Ecto neural progenitor cell (in vitro differentiated cells): ENCODE measurements at regions not wholly inside any gene's neighbourhood (a gene's known extent, or its start where the extent isn't known, plus 50 kb on each side); places are given as distances from the start of the nearest gene placed in this dataset.
"Not testable (repeated sequence)": the region's sequence is repeated elsewhere in the genome, so short reads cannot be mapped to it uniquely, and the experiment has no call there.

Experiments used
- DNase-seq: peaks from one replicate; pipeline ENCODE4 v3.0.0-alpha.2; 2018; ENCODE audit warnings: low spot score

DNA sequence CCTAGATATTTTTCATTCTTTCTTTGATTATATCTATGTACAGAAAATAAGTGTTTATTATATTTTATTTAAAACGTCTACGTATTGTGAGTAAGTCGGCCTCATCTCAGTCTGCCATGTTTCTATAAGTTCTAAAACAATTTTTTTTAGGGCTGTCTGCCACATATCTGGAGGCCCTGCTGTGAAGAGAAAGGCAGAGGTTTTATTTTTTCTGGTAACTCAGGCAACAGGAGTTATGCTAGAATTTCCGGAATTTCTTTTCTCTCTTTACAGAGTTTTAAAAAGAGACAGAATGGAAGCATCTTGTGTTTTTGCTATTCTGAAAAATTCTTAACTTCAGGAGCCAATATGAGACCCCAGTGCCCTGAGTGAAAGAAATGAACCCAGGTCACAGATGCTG, 1124.0 kb upstream of the TENM3 start:
- DNase-seq: no peak

DNA sequence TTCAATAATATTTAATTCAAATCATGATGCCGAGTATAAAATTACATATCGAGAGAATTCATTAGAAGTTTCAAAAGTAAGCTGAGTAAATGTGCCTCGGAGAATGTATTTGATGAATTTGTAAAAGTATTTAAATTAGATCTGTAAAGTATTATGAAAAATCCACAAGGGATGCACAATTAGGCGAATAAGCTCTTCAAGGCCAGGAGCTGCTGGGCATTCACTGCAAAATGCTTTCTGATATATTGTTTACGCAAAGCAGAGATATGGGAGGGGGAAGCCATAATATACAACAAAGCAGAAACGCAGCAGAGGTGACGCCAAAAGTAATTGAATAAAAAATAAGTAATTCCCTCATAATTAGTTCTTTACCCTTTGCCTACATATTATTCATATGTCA, 1121.5 kb upstream of the TENM3 start:
- DNase-seq: no peak

DNA sequence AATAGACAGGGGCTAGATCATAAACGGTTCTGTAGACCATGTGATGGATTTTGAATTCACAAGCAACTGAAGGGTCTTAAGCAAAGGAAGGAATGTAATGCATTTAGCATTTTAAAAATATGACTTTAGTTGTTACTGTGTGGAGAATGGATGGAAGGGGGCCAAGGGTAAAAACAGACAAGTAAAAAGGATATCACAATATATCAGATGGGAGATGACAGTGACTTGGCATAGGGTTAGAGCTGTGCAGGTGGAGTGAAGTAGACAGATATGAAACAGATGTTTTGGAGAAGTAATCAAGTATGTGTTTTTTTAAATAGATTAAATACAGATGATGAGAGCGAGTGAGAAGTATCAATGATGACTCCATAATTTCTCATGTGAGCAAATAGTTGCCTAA, 1116.0 kb upstream of the TENM3 start:
- DNase-seq: no peak

DNA sequence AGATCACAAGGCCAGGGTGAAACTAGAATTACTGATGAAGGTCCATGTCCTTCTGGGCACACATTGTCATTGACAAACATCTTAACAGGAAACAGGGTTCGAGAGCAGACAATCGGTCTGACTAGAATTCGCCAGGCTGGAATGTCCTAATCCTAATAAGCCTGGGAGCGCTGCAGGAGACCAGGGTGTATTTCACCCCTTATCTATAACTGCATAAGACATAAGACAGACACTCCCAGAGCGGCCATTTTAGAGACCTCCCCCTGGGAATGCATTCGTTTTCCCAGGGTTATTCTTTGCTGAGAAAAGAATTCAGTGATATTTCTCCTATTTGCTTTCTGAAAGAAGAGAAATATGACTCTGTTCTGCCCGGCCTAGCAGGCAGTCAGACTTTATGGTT, 1112.9 kb upstream of the TENM3 start:
- DNase-seq: not testable (repeated sequence)

DNA sequence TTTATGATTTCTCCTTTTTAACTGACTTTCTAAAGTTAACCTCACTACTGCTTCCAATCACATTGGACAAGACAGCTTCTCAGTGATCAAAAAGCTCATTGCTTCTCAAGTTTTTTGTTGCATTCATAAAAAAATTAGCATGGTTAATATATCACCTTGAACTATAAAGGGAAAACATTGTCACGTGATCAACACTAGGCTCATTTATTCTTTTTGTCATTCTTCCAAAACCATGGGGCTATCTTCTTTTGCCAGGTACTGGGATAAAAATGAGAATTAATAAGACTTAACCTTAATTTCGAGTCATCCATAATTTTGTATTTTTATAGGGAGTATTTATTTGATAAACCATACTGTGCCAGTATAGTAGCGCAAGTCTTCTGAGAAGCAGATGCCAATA, 1105.9 kb upstream of the TENM3 start:
- no peak for DNase-seq

- DNase-seq: no peak
These were observed 1105.1 kb upstream of the TENM3 start for GRCh38 chr4:181138116-181138515.

DNA sequence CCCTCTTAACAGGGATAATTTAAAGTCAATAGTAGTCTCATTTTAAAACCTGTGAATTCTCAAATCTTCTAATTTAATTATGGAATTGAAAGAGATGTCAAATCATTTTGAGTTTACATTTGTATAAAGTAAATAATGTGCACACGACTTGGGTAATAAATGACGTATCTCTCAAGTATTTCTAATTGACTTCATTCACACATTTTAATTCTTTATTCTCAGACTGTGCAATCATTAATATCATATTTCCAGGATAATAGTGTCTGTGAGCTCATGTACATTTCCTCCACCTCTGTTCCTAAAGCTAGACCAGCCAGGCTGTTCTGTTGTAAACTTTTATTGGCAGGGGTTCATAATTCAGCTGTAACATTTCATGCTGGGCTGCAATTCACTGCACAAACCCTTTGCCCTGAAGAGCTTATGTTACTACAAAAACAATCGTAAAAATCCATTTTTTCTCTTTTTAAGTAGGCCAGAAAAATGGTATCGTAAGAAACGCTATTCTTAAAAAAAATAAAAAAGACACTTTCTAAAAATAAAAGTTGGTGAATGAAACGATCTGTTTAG, 1103.1 kb upstream of the TENM3 start:
- DNase-seq: no peak

GRCh38 chr4:181143250-181143854, 1099.8 kb upstream of the TENM3 start:
- DNase-seq: peak; percentile 80

GRCh38 chr4:181146051-181146450, 1097.2 kb upstream of the TENM3 start:
- DNase-seq: no peak

GRCh38 chr4:181147416-181147951, 1095.7 kb upstream of the TENM3 start:
- no peak for DNase-seq

GRCh38 chr4:181148470-181148869, 1094.7 kb upstream of the TENM3 start:
- DNase-seq: no peak

- no peak for DNase-seq
These were observed 1093.0 kb upstream of the TENM3 start for GRCh38 chr4:181150191-181150590.

GRCh38 chr4:181151856-181152255, 1091.3 kb upstream of the TENM3 start:
- DNase-seq: no peak

- no peak for DNase-seq
These were observed 1085.6 kb upstream of the TENM3 start for GRCh38 chr4:181157647-181158046.

GRCh38 chr4:181158971-181159370, 1084.2 kb upstream of the TENM3 start:
- DNase-seq: no peak

DNA sequence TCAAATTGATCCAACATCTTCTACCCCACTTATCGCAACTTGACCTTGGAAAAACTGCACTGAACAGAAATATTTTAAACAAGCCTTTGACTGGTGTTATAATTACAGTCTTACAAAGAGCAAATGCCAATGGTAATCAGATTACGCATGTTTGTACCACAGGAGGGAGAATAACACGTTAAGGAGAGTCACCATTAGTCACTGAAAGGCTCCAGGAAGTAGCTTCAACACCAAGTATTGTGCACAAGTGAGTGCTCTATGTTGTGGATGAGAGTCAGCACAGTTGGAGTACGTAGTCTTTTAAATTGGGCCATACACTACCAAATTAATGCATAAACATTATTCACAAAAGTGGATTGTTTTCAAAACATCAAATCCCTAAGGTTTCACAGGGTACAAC, 1081.5 kb upstream of the TENM3 start:
- no peak for DNase-seq

DNA sequence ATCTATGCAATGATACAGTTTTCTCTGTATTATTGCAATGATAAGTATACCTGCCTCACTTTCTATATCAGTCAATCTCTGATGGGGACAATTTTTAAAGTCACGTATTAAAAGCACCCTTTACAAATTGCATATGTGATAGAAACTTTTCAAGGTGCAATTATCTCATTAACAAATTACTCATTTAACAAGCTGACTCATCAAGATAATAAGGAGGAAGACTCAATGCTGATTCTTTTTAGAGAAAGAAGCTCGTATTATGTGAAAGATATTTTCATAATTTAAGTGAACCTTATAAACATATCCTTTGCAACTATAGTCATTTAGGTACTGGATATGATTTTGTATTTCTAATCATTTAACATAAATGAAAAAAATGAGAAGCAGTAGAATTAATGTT, 1080.9 kb upstream of the TENM3 start:
- DNase-seq: no peak

DNA sequence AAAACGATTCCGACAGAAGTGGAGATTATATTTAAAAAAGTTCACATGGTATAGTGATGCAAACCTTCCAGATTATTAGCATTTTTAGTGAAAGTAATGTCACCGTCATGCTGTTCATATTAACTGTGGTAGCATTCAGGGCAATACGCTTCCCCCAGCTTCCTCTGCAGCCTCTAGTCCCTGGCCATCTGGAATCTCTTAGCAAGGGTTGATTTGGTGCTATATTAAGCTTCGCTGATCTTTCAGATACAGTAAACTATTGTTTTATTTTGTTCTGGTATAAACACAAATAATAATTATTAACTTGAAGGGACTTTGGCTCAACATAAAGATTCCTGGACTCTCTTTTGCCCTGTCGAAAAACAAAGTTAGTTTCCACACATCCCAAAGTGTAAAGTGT, 1080.5 kb upstream of the TENM3 start:
- no peak for DNase-seq

GRCh38 chr4:181166742-181167399, 1076.3 kb upstream of the TENM3 start:
- DNase-seq: no peak

GRCh38 chr4:181168011-181168805, 1075.0 kb upstream of the TENM3 start:
- DNase-seq: no peak

- no peak for DNase-seq
These were observed 1070.2 kb upstream of the TENM3 start for GRCh38 chr4:181173046-181173445.

DNA sequence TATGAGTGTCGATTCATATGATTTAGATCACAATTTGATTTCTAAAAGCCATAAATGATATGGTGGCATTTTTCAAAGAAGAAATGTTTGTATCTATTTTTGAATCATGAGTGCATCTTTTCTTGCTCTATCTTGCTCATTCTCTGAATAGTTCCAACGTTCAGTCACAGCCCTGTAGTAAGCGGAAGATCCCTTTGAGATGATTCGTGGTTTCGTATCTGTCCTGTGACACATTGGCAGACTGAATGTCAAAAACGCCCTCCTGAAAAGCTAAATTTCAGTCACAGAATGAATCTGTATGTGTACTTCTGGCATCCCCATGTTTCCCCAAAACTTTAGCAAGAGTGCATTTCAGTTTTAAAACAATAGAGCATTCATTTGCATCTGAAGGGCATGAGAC, 1066.9 kb upstream of the TENM3 start:
- no peak for DNase-seq

DNA sequence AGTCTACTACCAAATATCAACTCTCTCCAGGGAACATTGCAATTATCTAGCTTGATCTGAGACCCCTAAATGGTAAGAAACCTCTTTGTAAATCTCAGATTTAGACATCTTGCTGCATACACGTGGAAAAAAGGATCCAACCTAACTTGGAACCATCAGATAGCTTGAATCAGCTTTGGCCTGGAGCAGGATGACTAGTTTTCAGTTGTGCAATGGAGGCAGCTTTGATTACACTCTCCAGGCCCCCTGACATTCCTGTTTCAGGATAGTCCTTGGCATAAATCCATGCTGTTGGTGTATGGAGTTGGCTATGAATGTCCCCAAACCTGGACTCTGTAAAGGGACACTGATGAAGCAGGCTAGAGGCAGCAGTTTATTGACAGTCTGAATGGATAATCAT, 1061.9 kb upstream of the TENM3 start:
- no peak for DNase-seq
